Sigmoid colon (tissue), 6 donors: ENCODE measurements at regions not wholly inside any gene's neighbourhood (a gene's known extent, or its start where the extent isn't known, plus 50 kb on each side); places are given as distances from the start of the nearest gene placed in this dataset.

ENCODE experiments used
- DNase-seq: peaks from one replicate; pipeline ENCODE4 v3.0.0-alpha.2; 2019
- H3K27ac ChIP-seq, 4 donors: fragments of 200-600 bp; sonication (generic); one replicate each; pipeline ENCODE4 v1.5.1; 2016 to 2019; ENCODE audit warnings: mild to moderate bottlenecking in 1 of 4
- H3K27me3 ChIP-seq, 3 donors: fragments of 200-600 bp; sonication (generic); one replicate each; pipeline ENCODE4 v1.5.1; 2019; ENCODE audit warnings: mild to moderate bottlenecking in 1 of 3
- H3K36me3 ChIP-seq, 4 donors: fragments of 200-600 bp; sonication (generic); one replicate each; pipeline ENCODE4 v1.5.1; 2016 to 2019
- H3K4me1 ChIP-seq, 4 donors: fragments of 200-600 bp; sonication (generic); one replicate each; pipeline ENCODE4 v1.5.1; 2017 to 2019
- H3K4me3 ChIP-seq, 4 donors: fragments of 200-600 bp; sonication (generic); one replicate each; pipeline ENCODE4 v1.5.1; 2017 to 2019; ENCODE audit warnings: mild to moderate bottlenecking in 2 of 4, moderate library complexity in 1 of 4
- H3K9me3 ChIP-seq, 4 donors: fragments of 200-600 bp in 3 of 4; sonication (generic) in 3 of 4; one replicate each; pipeline versions ENCODE4 v1.5.1 to v1.6.1; 2013 to 2019
- CTCF ChIP-seq, 4 experiments: fragments of 450-650 bp in 3 of 4; fragments of 200-600 bp in 1 of 4; IDR thresholded peaks; one replicate each; pipeline ENCODE4 v1.5.1; 2016 to 2019; ENCODE audit warnings: antibody characterized with exemption in 4 of 4, mild to moderate bottlenecking in 3 of 4, moderate library complexity in 2 of 4
- EP300 ChIP-seq, 4 donors: sonication (generic); formaldehyde crosslinking; IDR thresholded peaks; one replicate each; pipeline ENCODE4 v1.6.1; 2017; ENCODE audit warnings: antibody characterized with exemption in 4 of 4
- POLR2A ChIP-seq, 2 donors: fragments of 450-650 bp; IDR thresholded peaks; one replicate each; pipeline ENCODE4 v1.6.1; 2016; ENCODE audit warnings: antibody characterized with exemption in 2 of 2, mild to moderate bottlenecking in 2 of 2, moderate library complexity in 2 of 2
- POLR2AphosphoS5 ChIP-seq, 4 donors: sonication (generic); formaldehyde crosslinking; IDR thresholded peaks; one replicate each; pipeline ENCODE4 v1.6.1; 2017; ENCODE audit warnings: antibody characterized with exemption in 4 of 4
- WGBS, 2 donors: extraction: QIAGEN DNeasy Blood & Tissue Kit; methylation state at CpG; one replicate each; pipeline ENCODE4 v1.1.7; 2013; 5-methylcytosine and 5-hydroxymethylcytosine counted together
- intact Hi-C: fragments of 100-400 bp; cut with DNase I; formaldehyde crosslinking; loops from one replicate; pipeline ENCODE4 v1.15.1; 2023
- donor health status: healthy with polysubstance abuse.
- donor health status: healthy.

- no peaks in the 10 kb centered on the region for H3K9me3 ChIP-seq
- peaks cover 0 to 18% (median 9%) of the 10 kb centered on the region in 4 donors for H3K4me1 ChIP-seq
- intact Hi-C loops, result no loop called here
- H3K27ac ChIP-seq, result no peak overlapping the region
- DNase-seq, result no peak
- H3K36me3 ChIP-seq, result no peaks in the 10 kb centered on the region
- WGBS, 2 donors, result 63 to 67% methylated on average over 3 of the region's 3 CpGs
- no peaks in the 10 kb centered on the region for H3K27me3 ChIP-seq
- H3K4me3 ChIP-seq, result no peak overlapping the region
- TF ChIP-seq CTCF (IDR thresholded peaks at IDR 0.05) (no peak), POLR2A (IDR thresholded peaks at IDR 0.05) (no peak), EP300 (IDR thresholded peaks at IDR 0.05) (no peak), POLR2AphosphoS5 (IDR thresholded peaks at IDR 0.05) (no peak)
Measured at GRCh38 chr6:3573670-3574069, 116.8 kb upstream of the SLC22A23 start.

GRCh38 chr6:3571836-3572235 lies 115.0 kb upstream of the SLC22A23 start:
- WGBS, 2 donors, result 71 to 84% methylated on average over 9 of the region's 9 CpGs
- no peak for DNase-seq
- Histone ChIP-seq H3K4me1 (peaks cover 0 to 29% (median 14%) of the 10 kb centered on the region in 4 donors), H3K27ac (no peak overlapping the region), H3K27me3 (no peaks in the 10 kb centered on the region), H3K36me3 (no peaks in the 10 kb centered on the region), H3K9me3 (no peaks in the 10 kb centered on the region), H3K4me3 (no peak overlapping the region)
- intact Hi-C loops, result no loop called here
- TF ChIP-seq POLR2AphosphoS5 (IDR thresholded peaks at IDR 0.05), result no peak
- no peak for TF ChIP-seq EP300 (IDR thresholded peaks at IDR 0.05)
- TF ChIP-seq CTCF (IDR thresholded peaks at IDR 0.05), result no peak
- TF ChIP-seq POLR2A (IDR thresholded peaks at IDR 0.05), result no peak

GRCh38 chr6:3571250-3571681 lies 114.4 kb upstream of the SLC22A23 start:
- H3K27ac ChIP-seq, result no peak overlapping the region
- no peaks in the 10 kb centered on the region for H3K27me3 ChIP-seq
- no peaks in the 10 kb centered on the region for H3K9me3 ChIP-seq
- no peak for DNase-seq
- WGBS, 2 donors, result 86 to 89% methylated on average over 6 of the region's 6 CpGs
- intact Hi-C loops, result no loop called here
- H3K36me3 ChIP-seq, result no peaks in the 10 kb centered on the region
- H3K4me3 ChIP-seq, result no peak overlapping the region
- H3K4me1 ChIP-seq, result peaks cover 0 to 29% (median 14%) of the 10 kb centered on the region in 4 donors
- TF ChIP-seq POLR2A (IDR thresholded peaks at IDR 0.05), result no peak
- no peak for TF ChIP-seq CTCF (IDR thresholded peaks at IDR 0.05)
- TF ChIP-seq POLR2AphosphoS5 (IDR thresholded peaks at IDR 0.05), result no peak
- no peak for TF ChIP-seq EP300 (IDR thresholded peaks at IDR 0.05)

- no peak for DNase-seq
- Histone ChIP-seq H3K27me3 (no peaks in the 10 kb centered on the region), H3K36me3 (no peaks in the 10 kb centered on the region), H3K27ac (peak overlapping the region in 3 of 4 donors; percentile 30 to 70 (median 43)), H3K9me3 (no peaks in the 10 kb centered on the region), H3K4me1 (peaks cover 0 to 29% (median 14%) of the 10 kb centered on the region in 4 donors), H3K4me3 (no peak overlapping the region)
- intact Hi-C loops, result loop anchor here (5.0 kb wide), 1 partner anchor 157 kb away; no protein-coding TSS in a partner anchor
- 72 to 93% methylated on average over 1 of the region's 1 CpG for WGBS, 2 donors
- TF ChIP-seq CTCF (IDR thresholded peaks at IDR 0.05) (no peak), POLR2AphosphoS5 (IDR thresholded peaks at IDR 0.05) (no peak), EP300 (IDR thresholded peaks at IDR 0.05) (no peak), POLR2A (IDR thresholded peaks at IDR 0.05) (no peak)
Measured at GRCh38 chr6:3569816-3570215, 113.0 kb upstream of the SLC22A23 start.
